ENCODE measurements at regions not wholly inside any gene's neighbourhood (a gene's known extent, or its start where the extent isn't known, plus 50 kb on each side); places are given as distances from the start of the nearest gene placed in this dataset.

DNA sequence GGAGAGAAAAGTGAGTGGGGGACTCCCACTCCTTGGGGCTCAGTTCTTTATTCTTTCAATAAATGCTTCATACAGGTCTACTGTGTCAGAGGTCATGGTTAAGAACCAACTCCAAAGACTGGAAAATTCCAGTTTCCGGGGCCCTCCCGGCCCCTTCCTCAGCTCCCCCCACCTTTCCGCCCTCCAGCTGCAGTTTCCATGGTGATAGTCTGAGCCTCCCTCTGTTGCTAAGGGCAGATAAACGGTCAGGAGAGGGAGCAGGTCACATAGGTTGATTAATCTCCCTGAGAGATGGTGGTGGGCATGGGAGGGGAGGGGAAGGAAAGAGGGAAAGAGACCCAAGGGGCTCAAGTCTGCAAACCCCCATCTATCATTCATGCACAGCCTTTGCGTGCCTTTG is 131.5 kb upstream of the USP29 start:
- TF ChIP-seq, protein P1, sequence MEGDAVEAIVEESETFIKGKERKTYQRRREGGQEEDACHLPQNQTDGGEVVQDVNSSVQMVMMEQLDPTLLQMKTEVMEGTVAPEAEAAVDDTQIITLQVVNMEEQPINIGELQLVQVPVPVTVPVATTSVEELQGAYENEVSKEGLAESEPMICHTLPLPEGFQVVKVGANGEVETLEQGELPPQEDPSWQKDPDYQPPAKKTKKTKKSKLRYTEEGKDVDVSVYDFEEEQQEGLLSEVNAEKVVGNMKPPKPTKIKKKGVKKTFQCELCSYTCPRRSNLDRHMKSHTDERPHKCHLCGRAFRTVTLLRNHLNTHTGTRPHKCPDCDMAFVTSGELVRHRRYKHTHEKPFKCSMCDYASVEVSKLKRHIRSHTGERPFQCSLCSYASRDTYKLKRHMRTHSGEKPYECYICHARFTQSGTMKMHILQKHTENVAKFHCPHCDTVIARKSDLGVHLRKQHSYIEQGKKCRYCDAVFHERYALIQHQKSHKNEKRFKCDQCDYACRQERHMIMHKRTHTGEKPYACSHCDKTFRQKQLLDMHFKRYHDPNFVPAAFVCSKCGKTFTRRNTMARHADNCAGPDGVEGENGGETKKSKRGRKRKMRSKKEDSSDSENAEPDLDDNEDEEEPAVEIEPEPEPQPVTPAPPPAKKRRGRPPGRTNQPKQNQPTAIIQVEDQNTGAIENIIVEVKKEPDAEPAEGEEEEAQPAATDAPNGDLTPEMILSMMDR (IDR thresholded peaks at IDR 0.05): no peak
- no peak for TF ChIP-seq POLR2A (IDR thresholded peaks at IDR 0.05)

Data from Peyer's patch (tissue), 4 donors.